ENCODE measurements at regions not wholly inside any gene's neighbourhood (a gene's known extent, or its start where the extent isn't known, plus 50 kb on each side); places are given as distances from the start of the nearest gene placed in this dataset.

DNA sequence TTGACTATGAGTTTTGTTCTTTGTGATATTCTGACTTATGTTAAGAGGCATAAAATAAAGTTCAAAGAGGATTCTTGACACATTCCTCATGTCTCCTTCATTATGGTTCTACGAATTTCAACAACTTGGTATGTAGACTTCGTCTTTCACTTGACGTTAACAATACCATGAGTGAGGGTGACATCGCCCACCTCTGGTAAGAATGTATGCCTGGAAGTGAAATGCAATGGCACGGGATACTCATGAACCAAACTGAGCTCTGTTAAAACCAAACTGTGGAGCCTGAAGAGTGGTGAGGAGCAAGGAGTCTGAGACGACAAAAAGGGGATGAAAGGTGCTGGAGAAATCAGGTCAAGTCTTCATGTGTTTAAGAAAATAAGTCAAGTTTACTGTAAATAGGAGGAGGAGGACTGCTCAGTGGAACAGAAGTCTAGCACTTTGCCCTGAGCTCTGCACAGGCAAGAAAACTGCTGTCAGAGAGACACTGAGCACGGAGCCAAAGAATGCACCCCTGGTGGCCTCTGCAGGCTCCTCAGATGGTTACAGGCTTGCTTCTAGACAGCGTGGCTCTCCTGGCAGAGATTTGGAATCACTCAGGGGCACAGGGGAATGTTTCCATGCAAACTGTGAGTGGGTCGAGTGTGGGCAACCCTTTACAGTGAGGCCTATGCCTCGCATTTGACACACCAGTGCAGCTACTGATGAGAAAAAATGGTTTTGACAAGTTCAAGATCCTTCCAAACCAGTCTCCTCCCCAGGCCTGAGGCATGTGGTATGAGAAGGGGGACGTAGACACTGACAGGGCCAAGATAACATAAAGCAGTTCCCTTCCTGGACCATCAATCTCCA, 470.1 kb downstream of the IRX1 start:
- no peak for TF ChIP-seq JUND (IDR thresholded peaks at IDR 0.05; ENCODE audit: low read depth)
- DNase-seq (ENCODE audit: low read depth in 1 of 2, low spot score in 1 of 2), result no peak
- in situ Hi-C loops (cut with HindIII; ENCODE audit: low pct_unique_long_range_greater_than_20kb, low sequenced_read_pairs), result no loop called here

DNA sequence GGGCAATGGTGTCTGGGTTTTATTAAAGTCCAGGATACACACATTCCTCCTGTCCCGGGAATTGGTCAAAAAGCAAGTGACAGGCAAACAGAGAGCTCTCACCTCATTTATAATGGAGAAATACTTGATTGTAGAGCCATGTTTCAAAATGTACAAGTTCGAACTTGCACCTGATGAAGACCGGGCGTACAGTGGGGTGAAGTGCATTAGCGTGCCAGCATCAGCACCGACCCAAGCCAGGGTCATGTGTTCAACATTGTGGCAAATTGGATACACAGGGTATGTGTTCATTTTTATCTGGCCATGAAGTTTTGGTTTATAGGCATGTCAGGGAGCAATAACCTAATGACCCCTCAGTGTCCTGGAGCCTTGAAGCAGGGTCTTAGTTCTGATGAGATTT, 472.5 kb downstream of the IRX1 start:
- TF ChIP-seq JUND (IDR thresholded peaks at IDR 0.05; ENCODE audit: low read depth), result no peak
- in situ Hi-C loops (cut with HindIII; ENCODE audit: low pct_unique_long_range_greater_than_20kb, low sequenced_read_pairs), result no loop called here
- no peak for DNase-seq (ENCODE audit: low read depth in 1 of 2, low spot score in 1 of 2)

DNA sequence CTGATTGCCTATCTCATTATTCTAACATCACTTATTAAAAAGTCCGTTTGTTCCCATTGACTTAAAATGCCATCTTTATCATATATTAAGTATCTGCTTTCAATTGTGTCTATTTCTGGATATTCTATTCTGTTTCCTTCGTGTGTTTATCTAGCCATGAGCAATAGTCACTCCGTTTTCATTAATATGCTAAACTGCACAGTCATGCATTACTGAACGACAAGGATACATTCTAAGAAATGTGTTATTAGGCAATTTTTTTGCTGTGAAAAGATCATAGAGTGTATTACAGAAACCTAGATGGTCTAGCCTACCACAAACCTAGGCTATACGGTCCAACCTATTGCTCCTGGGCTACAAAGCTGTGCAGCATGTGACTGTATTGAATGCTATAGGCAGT, 482.9 kb downstream of the IRX1 start:
- no peak for TF ChIP-seq JUND (IDR thresholded peaks at IDR 0.05; ENCODE audit: low read depth)
- DNase-seq (ENCODE audit: low read depth in 1 of 2, low spot score in 1 of 2), result no peak
- in situ Hi-C loops (cut with HindIII; ENCODE audit: low pct_unique_long_range_greater_than_20kb, low sequenced_read_pairs), result no loop called here

DNA sequence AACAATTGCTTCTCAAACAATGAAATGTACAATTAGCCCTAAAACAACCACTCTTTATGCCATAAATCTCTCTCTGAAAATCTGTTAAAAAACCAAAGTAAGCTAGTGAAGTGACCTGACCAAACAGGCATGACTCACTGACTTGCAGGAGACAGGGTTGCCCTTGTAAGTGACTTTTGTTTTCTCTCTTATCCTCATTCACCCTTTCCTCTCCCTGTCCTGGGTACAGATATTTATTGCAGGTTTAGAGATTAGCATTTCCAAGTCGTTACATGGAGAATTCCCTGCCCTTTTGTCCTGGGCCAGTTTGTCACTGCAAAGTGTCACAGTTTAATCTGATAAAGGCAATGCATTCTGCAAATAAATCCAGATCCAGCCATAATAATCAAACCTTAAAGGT, 484.2 kb downstream of the IRX1 start:
- in situ Hi-C loops (cut with HindIII; ENCODE audit: low pct_unique_long_range_greater_than_20kb, low sequenced_read_pairs), result no loop called here
- DNase-seq (ENCODE audit: low read depth in 1 of 2, low spot score in 1 of 2), result no peak
- TF ChIP-seq JUND (IDR thresholded peaks at IDR 0.05; ENCODE audit: low read depth), result no peak

DNA sequence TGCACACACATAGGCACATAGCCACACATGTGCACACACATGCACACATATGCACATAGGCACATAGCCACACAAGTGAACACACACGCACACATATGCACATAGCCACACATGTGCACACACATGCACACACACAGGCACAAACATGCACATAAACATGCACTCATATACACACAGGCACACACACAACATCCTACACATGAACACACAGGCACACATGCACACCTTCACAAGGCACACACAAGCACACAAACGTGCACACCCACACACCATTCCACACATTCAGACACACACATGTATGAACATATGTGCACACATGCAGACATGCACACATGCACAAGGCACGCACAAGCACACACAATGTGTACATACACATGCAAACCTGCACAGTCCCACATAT, 484.7 kb downstream of the IRX1 start:
- TF ChIP-seq JUND (IDR thresholded peaks at IDR 0.05; ENCODE audit: low read depth), result no peak

DNA sequence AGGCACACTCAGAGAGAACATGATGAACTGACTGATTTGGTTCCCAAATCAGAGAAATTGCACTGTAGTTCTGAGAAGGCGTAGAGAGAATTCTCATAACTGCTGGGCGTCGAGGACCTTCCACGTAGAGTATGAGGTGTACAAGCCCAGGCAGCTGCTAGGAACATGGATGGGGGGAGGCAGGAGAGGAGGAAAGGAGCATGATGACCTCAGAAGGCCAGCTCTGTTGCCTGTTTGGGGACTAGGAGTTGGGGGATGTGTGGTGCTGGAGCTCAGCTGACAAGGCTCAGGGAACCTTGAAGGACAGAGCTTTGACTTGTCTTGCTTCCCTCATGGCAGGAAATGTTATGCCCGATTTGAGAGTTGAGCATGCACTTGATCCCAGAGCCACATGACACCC, 485.4 kb downstream of the IRX1 start:
- in situ Hi-C loops (cut with HindIII; ENCODE audit: low pct_unique_long_range_greater_than_20kb, low sequenced_read_pairs), result no loop called here
- TF ChIP-seq JUND (IDR thresholded peaks at IDR 0.05; ENCODE audit: low read depth), result no peak
- DNase-seq (ENCODE audit: low read depth in 1 of 2, low spot score in 1 of 2), result no peak

More for the DNA sequence above, 484.7 kb downstream of the IRX1 start:
- in situ Hi-C loops (cut with HindIII; ENCODE audit: low pct_unique_long_range_greater_than_20kb, low sequenced_read_pairs), result no loop called here
- no peak for DNase-seq (ENCODE audit: low read depth in 1 of 2, low spot score in 1 of 2)

DNA sequence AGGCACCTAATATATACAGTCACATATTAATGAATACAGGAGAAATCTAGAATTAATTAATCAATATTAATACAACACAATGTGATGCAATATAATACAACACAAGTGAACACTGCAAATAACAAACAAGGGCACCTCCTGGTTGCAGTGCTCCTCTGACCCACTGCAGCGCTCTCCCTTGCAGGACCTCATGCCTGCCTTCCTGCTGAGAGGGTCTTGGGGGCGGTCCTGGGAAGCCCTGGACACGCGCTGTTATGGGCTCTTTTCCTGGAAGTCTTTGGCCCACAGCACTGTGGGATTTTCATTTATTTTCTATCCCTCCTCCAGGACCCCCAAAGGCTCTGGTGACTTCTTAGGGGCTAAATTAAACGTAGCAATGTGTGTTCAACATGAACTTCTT, 485.8 kb downstream of the IRX1 start:
- in situ Hi-C loops (cut with HindIII; ENCODE audit: low pct_unique_long_range_greater_than_20kb, low sequenced_read_pairs), result no loop called here
- no peak for TF ChIP-seq JUND (IDR thresholded peaks at IDR 0.05; ENCODE audit: low read depth)
- no peak for DNase-seq (ENCODE audit: low read depth in 1 of 2, low spot score in 1 of 2)

DNA sequence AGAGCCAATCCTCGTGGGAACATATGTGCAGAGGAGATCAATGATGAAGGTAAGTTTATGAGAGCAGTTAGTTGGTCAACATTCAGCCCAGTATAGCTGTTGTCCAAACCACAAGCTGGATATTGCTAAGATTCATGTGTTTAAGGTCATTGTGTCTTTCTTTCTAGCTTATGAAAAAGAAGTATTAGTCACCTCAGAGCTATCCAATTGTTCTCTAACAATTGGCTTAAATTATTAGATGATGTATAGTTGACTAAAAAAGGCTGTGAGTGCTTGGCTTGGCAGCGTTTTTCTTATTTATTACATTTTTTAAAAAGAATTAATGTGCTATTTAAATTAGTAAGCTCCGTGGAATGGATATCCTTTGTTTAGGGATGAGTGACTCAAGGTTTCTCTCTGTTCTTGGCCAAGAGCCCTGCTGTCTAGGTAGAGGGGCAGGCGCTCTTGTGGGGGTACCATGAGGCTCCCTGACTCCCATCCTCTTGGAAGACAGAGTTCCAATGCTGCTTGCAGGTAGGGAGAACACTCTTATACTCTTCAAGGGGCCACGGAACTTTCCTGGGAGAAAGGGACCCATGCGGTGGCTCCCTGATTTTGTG, 487.4 kb downstream of the IRX1 start:
- no peak for DNase-seq (ENCODE audit: low read depth in 1 of 2, low spot score in 1 of 2)
- TF ChIP-seq JUND (IDR thresholded peaks at IDR 0.05; ENCODE audit: low read depth), result no peak
- in situ Hi-C loops (cut with HindIII; ENCODE audit: low pct_unique_long_range_greater_than_20kb, low sequenced_read_pairs), result no loop called here

DNA sequence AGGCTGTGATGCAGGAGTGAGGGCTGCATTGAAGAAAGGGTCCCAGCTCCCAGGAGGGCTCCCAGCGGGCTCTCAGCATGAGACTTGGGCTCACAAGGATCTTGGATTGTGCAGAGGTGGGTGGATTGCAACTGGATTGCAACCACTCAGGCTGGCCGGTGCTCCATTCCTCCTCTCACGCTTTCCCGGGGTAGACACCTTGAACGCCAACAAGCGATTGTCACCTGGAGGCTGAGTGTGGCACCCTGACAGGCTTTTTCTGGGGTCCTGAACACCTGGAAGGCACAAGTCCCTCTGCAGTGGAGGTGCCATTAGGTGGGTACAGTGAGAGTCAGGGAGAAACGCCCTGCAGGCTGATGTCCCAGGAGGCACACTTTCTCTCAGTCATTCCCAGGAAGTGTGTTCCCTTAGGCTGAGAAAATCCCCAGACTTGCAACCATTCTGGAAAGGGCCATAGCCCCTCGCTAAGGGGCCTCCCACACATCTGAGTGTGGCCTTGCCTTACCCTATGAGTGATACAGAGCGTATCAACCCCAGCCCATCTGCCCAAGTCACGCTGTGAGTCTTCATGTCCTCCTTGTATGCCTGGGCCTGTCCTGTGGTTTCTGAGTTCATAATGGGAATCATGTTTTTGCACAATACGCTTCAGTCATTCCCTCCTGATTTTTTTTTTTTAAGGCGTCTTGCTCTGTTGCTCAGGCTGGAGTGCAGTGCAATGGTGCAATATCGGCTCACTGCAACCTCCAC, 488.1 kb downstream of the IRX1 start:
- DNase-seq (ENCODE audit: low read depth in 1 of 2, low spot score in 1 of 2), result no peak
- in situ Hi-C loops (cut with HindIII; ENCODE audit: low pct_unique_long_range_greater_than_20kb, low sequenced_read_pairs), result no loop called here
- TF ChIP-seq JUND (IDR thresholded peaks at IDR 0.05; ENCODE audit: low read depth), result no peak

DNA sequence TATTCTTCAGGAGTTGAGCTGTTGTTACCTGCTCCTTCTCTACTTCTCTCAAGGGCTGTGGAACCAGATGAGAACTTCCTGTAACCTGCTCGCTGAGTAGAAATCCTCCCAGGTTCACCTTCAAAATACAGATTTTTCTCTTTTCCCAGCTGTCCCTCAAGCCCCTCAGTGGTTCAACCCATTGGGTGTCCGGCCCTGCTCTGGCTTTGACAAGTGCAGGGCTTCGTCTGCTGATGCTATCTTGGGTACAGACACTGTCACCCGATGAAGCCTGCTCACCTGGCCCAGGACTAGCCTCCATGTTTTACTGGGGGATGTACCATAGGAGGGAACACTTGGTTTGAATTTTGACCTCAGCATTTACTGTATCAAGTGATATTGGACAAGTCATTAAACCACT, 490.4 kb downstream of the IRX1 start:
- no peak for TF ChIP-seq JUND (IDR thresholded peaks at IDR 0.05; ENCODE audit: low read depth)
- in situ Hi-C loops (cut with HindIII; ENCODE audit: low pct_unique_long_range_greater_than_20kb, low sequenced_read_pairs), result no loop called here
- no peak for DNase-seq (ENCODE audit: low read depth in 1 of 2, low spot score in 1 of 2)

DNA sequence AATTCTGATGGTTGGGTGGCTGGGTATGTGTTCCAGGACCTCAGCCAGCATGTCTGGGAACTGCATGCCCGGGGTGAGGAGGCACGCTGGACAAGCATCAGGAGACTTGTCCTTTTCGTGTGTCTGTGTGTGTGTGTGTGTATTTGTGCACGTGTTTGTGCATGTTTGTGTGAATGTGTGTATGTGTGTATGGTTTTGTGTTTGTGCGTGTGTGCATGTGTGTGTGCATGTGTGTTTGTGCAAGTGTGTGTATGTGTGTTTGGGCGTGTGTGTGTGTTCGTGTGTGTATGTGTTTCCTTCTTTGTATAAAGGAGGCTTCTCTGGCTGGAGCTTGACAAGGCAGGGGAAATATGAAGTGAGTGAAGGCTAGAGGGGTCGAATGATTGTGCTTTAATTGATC, 491.5 kb downstream of the IRX1 start:
- in situ Hi-C loops (cut with HindIII; ENCODE audit: low pct_unique_long_range_greater_than_20kb, low sequenced_read_pairs), result no loop called here

DNA sequence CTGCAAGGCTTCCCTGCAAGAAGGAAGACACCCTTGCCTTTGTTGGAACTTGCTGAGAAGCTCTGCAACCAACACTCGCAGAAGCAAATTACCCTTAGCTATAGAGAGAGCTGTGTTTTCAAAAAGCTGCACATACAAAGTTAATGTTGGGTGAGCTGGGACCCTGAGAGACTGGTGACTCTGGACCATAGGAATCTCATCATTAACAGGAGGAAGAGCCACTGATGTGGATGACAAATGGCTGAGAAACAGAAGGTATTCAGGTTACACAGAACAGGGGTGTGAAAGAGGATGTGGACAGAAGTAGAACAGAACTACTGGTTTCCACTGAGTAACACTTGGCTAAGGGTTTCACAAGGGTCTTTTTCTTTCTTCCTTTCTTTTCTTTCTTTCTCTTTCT, 493.5 kb downstream of the IRX1 start:
- in situ Hi-C loops (cut with HindIII; ENCODE audit: low pct_unique_long_range_greater_than_20kb, low sequenced_read_pairs), result no loop called here
- no peak for TF ChIP-seq JUND (IDR thresholded peaks at IDR 0.05; ENCODE audit: low read depth)

More for the DNA sequence above, 491.5 kb downstream of the IRX1 start:
- TF ChIP-seq JUND (IDR thresholded peaks at IDR 0.05; ENCODE audit: low read depth), result no peak
- DNase-seq (ENCODE audit: low read depth in 1 of 2, low spot score in 1 of 2), result no peak

DNA sequence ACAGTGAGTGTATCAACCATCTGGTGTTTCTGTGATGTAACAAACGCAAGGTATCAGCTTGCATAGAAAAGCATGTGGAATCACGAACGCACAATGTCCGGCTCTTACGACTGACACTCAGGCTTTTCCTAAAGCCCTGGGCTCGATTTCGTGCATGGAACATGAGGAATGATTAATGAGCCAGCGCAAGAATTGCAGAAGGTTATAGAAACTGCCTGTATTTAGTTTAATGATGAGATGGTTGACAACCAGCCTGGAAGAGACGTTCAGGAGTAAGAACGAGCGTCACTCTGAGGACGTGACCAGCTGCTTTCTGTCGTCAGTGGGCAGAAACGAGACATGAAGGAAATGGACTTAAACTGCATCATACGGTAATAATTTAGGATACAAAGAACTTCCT, 497.6 kb downstream of the IRX1 start:
- DNase-seq (ENCODE audit: low read depth in 1 of 2, low spot score in 1 of 2), result no peak
- in situ Hi-C loops (cut with HindIII; ENCODE audit: low pct_unique_long_range_greater_than_20kb, low sequenced_read_pairs), result no loop called here
- no peak for TF ChIP-seq JUND (IDR thresholded peaks at IDR 0.05; ENCODE audit: low read depth)

More for the DNA sequence above, 493.5 kb downstream of the IRX1 start:
- DNase-seq (ENCODE audit: low read depth in 1 of 2, low spot score in 1 of 2), result no peak
